ENCODE measurements at regions not wholly inside any gene's neighbourhood (a gene's known extent, or its start where the extent isn't known, plus 50 kb on each side); places are given as distances from the start of the nearest gene placed in this dataset.
"Not testable (repeated sequence)": the region's sequence is repeated elsewhere in the genome, so short reads cannot be mapped to it uniquely, and the experiment has no call there.

DNA sequence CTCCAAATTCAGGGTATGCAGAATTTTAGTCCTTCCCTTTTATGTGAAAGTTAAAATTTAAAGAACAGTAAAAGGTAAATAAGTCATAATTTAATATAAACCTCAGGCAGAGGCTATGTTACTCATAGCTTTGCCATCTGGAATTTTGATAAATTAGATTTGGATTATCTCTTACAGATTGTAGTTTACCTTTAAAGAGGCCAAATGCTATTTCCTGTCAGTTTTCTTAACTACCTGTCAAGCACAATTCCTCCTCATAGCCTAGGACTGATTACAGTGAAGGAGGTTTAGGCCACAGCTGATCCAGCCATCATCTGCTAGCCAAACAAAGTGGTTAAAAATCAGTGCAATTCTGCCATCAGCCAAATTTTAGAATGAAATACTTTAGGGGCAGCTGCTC is 128.1 kb downstream of the MFAP3L start:
- TF ChIP-seq ZBTB8A (tag by site-specific recombination; IDR thresholded peaks at IDR 0.05): no peak
- TF ChIP-seq ZFP41 (tag by site-specific recombination; IDR thresholded peaks at IDR 0.05; ENCODE audit: borderline replicate concordance): no peak
- TF ChIP-seq, protein P1, sequence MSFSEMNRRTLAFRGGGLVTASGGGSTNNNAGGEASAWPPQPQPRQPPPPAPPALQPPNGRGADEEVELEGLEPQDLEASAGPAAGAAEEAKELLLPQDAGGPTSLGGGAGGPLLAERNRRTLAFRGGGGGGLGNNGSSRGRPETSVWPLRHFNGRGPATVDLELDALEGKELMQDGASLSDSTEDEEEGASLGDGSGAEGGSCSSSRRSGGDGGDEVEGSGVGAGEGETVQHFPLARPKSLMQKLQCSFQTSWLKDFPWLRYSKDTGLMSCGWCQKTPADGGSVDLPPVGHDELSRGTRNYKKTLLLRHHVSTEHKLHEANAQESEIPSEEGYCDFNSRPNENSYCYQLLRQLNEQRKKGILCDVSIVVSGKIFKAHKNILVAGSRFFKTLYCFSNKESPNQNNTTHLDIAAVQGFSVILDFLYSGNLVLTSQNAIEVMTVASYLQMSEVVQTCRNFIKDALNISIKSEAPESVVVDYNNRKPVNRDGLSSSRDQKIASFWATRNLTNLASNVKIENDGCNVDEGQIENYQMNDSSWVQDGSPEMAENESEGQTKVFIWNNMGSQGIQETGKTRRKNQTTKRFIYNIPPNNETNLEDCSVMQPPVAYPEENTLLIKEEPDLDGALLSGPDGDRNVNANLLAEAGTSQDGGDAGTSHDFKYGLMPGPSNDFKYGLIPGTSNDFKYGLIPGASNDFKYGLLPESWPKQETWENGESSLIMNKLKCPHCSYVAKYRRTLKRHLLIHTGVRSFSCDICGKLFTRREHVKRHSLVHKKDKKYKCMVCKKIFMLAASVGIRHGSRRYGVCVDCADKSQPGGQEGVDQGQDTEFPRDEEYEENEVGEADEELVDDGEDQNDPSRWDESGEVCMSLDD (tag by site-specific recombination; IDR thresholded peaks at IDR 0.05): no peak
- TF ChIP-seq ZSCAN23 (tag by site-specific recombination; IDR thresholded peaks at IDR 0.05): no peak
- H3K27ac ChIP-seq (ENCODE audit: extremely low read depth, low read depth, low read length): no peak overlapping the region
- POLR2A ChIA-PET: no interaction called here
- no peaks in the 10 kb centered on the region for H3K9me3 ChIP-seq (ENCODE audit: control insufficient read depth, insufficient read depth, low read depth, low read length)
- H3K4me3 ChIP-seq (ENCODE audit: low read depth, low read length): no peak overlapping the region
- CTCF ChIA-PET: no interaction called here
- H3K4me1 ChIP-seq (ENCODE audit: control insufficient read depth, insufficient read depth, low read length): no peaks in the 10 kb centered on the region
- no peaks in the 10 kb centered on the region for H3K36me3 ChIP-seq (ENCODE audit: control insufficient read depth in 2 of 2, insufficient read depth in 1 of 2, low read length in 2 of 2)

DNA sequence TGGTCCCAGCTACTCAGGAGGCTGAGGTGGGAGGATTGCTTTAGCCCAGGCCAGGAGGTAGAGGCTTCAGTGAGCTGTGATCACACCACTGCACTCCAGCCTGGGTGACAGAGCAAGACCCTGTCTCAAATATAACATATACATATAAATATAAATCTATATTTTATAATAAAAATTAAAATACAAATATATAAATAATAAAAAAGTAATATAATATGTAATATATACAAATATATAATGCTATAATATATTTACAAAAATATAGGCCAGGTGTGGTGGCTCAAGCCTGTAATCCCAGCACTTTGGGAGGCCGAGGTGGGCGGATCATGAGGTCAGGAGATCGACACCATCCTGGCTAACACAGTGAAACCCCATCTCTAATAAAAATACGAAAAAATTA is 131.4 kb downstream of the MFAP3L start:
- H3K9me3 ChIP-seq (ENCODE audit: control insufficient read depth, insufficient read depth, low read depth, low read length); H3K4me3 ChIP-seq (ENCODE audit: low read depth, low read length); H3K36me3 ChIP-seq (ENCODE audit: control insufficient read depth in 2 of 2, insufficient read depth in 1 of 2, low read length in 2 of 2); H3K4me1 ChIP-seq (ENCODE audit: control insufficient read depth, insufficient read depth, low read length); H3K27ac ChIP-seq (ENCODE audit: extremely low read depth, low read depth, low read length); CTCF ChIA-PET; POLR2A ChIA-PET: not testable (repeated sequence)

GRCh38 chr4:169885893-169886292 is 128.1 kb upstream of the HPF1 start:
- Histone ChIP-seq H3K36me3 (ENCODE audit: control insufficient read depth in 2 of 2, insufficient read depth in 1 of 2, low read length in 2 of 2) (no peaks in the 10 kb centered on the region), H3K4me1 (ENCODE audit: control insufficient read depth, insufficient read depth, low read length) (0 out of 2 replicates have a peak, but pooled peaks cover 4% of the 10 kb centered on the region), H3K27ac (ENCODE audit: extremely low read depth, low read depth, low read length) (no peak overlapping the region), H3K9me3 (ENCODE audit: control insufficient read depth, insufficient read depth, low read depth, low read length) (no peaks in the 10 kb centered on the region), H3K4me3 (ENCODE audit: low read depth, low read length) (no peak overlapping the region)
- ChIA-PET POLR2A (no interaction called here), CTCF (no interaction called here)
- TF ChIP-seq SP7 (tag by site-specific recombination; IDR thresholded peaks at IDR 0.05): no peak
- TF ChIP-seq ZNF138 (tag by site-specific recombination; IDR thresholded peaks at IDR 0.05; ENCODE audit: borderline replicate concordance): no peak
- no peak for TF ChIP-seq ZNF426 (tag by site-specific recombination; IDR thresholded peaks at IDR 0.05)
- no peak for TF ChIP-seq ZFP69B (tag by site-specific recombination; IDR thresholded peaks at IDR 0.05)
- TF ChIP-seq HIC1 (tag by site-specific recombination; IDR thresholded peaks at IDR 0.05): no peak
- TF ChIP-seq ZNF2 (tag by site-specific recombination; IDR thresholded peaks at IDR 0.05): no peak
- TF ChIP-seq IKZF3 (tag by site-specific recombination; IDR thresholded peaks at IDR 0.05): no peak
- no peak for TF ChIP-seq ZNF394 (tag by site-specific recombination; IDR thresholded peaks at IDR 0.05; ENCODE audit: borderline replicate concordance)
- no peak for TF ChIP-seq GLI2 (tag by site-specific recombination; IDR thresholded peaks at IDR 0.05; ENCODE audit: borderline replicate concordance, low read depth)
- TF ChIP-seq ZNF777 (tag by site-specific recombination; IDR thresholded peaks at IDR 0.05; ENCODE audit: borderline replicate concordance): no peak
- no peak for TF ChIP-seq HOXC10 (CRISPR knock-in tag; IDR thresholded peaks at IDR 0.05)
- no peak for TF ChIP-seq ZNF146 (tag by site-specific recombination; IDR thresholded peaks at IDR 0.05)
- TF ChIP-seq, protein P2, sequence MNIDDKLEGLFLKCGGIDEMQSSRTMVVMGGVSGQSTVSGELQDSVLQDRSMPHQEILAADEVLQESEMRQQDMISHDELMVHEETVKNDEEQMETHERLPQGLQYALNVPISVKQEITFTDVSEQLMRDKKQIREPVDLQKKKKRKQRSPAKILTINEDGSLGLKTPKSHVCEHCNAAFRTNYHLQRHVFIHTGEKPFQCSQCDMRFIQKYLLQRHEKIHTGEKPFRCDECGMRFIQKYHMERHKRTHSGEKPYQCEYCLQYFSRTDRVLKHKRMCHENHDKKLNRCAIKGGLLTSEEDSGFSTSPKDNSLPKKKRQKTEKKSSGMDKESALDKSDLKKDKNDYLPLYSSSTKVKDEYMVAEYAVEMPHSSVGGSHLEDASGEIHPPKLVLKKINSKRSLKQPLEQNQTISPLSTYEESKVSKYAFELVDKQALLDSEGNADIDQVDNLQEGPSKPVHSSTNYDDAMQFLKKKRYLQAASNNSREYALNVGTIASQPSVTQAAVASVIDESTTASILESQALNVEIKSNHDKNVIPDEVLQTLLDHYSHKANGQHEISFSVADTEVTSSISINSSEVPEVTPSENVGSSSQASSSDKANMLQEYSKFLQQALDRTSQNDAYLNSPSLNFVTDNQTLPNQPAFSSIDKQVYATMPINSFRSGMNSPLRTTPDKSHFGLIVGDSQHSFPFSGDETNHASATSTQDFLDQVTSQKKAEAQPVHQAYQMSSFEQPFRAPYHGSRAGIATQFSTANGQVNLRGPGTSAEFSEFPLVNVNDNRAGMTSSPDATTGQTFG (tag by site-specific recombination; IDR thresholded peaks at IDR 0.05; ENCODE audit: borderline replicate concordance): no peak
- TF ChIP-seq SCRT2 (tag by site-specific recombination; IDR thresholded peaks at IDR 0.05): no peak
- no peak for TF ChIP-seq ZNF701 (tag by site-specific recombination; IDR thresholded peaks at IDR 0.05)
- TF ChIP-seq ZNF843 (tag by site-specific recombination; IDR thresholded peaks at IDR 0.05): no peak
- TF ChIP-seq ZBTB8A (tag by site-specific recombination; IDR thresholded peaks at IDR 0.05): no peak
